Caco-2 (cell line): ENCODE measurements at regions not wholly inside any gene's neighbourhood (a gene's known extent, or its start where the extent isn't known, plus 50 kb on each side); places are given as distances from the start of the nearest gene placed in this dataset.

Experiments used
- BruUV-seq: library from RNA; stranded (reverse); fragments of 400-500 nt; replicated peaks from 2 replicates; lab custom pipeline; 2021; lab: Mats Ljungman, UMichigan
- CTCF ChIA-PET: fragments of 300-600 bp; sonication (Branson Sonifier 250); formaldehyde crosslinking; loops from one replicate; lab custom pipeline; 2022; ENCODE audit warnings: antibody characterized with exemption; lab: Charles Lee
- POLR2A ChIA-PET: fragments of 300-600 bp; sonication (Branson Sonifier 250); formaldehyde crosslinking; loops from one replicate; lab custom pipeline; 2022; ENCODE audit warnings: antibody characterized with exemption; lab: Charles Lee
- DNase-seq, 2 experiments: peaks; one replicate each; pipeline versions ENCODE4 v3.0.0 to v3.0.0-alpha.2; 2020 to 2022
- H3K27me3 ChIP-seq: replicated peaks from 2 replicates; pipeline ENCODE4 v1.6.0; 2011; ENCODE audit warnings: low read length; ENCODE audit not compliant: control insufficient read depth, insufficient read depth
- H3K36me3 ChIP-seq: 2 replicates; pipeline ENCODE4 v1.5.1; 2011; ENCODE audit warnings: low read length; ENCODE audit not compliant: control insufficient read depth, insufficient read depth
- H3K4me1 ChIP-seq: fragments of 250-450 bp; sonication (Bioruptor Pico); 2 replicates; pipeline ENCODE4 v1.5.1; 2020; ENCODE audit warnings: mild to moderate bottlenecking
- H3K4me3 ChIP-seq: 2 replicates; pipeline ENCODE4 v1.5.1; 2011; ENCODE audit warnings: low read depth, mild to moderate bottlenecking, control low read depth, low read length
- H3K9me3 ChIP-seq: fragments of 250-450 bp; sonication (Bioruptor Pico); 2 replicates; pipeline ENCODE4 v1.5.1; 2020; ENCODE audit warnings: mild to moderate bottlenecking, moderate library complexity
- H3K27ac Mint-ChIP-seq: one replicate; pipeline ENCODE4 v1.8.0; 2022; ENCODE audit warnings: mixed read lengths; ENCODE audit not compliant: unreplicated experiment
- H3K27me3 Mint-ChIP-seq: one replicate; pipeline ENCODE4 v1.8.0; 2022; ENCODE audit warnings: mixed read lengths; ENCODE audit not compliant: insufficient read depth, unreplicated experiment
- H3K36me3 Mint-ChIP-seq: one replicate; pipeline ENCODE4 v1.8.0; 2022; ENCODE audit warnings: mild to moderate bottlenecking, mixed read lengths; ENCODE audit not compliant: insufficient read depth, unreplicated experiment
- H3K4me1 Mint-ChIP-seq: one replicate; pipeline ENCODE4 v1.8.0; 2022; ENCODE audit warnings: low read depth, mixed read lengths; ENCODE audit not compliant: unreplicated experiment
- H3K4me3 Mint-ChIP-seq: one replicate; pipeline ENCODE4 v1.8.0; 2022; ENCODE audit warnings: mild to moderate bottlenecking, moderate library complexity, mixed read lengths; ENCODE audit not compliant: unreplicated experiment
- H3K9me3 Mint-ChIP-seq: one replicate; pipeline ENCODE4 v1.8.0; 2022; ENCODE audit warnings: mixed read lengths; ENCODE audit not compliant: unreplicated experiment
- intact Hi-C: fragments of 100-400 bp; cut with micrococcal nuclease; formaldehyde crosslinking; loops from one replicate; pipeline ENCODE4 v1.10.0; 2022; ENCODE audit not compliant: unreplicated experiment
- TF ChIP-seq, protein P1 (sequence below), 2 experiments: fragments of 200-600 bp in 1 of 2; IDR thresholded peaks; 1 replicate in 1 of 2; 2 replicates in 1 of 2; pipeline versions ENCODE4 v1.5.1 to v1.8.0; 2011 to 2022; ENCODE audit warnings: antibody characterized with exemption in 1 of 2, control low read depth in 1 of 2, inconsistent platforms in 1 of 2, low read depth in 1 of 2, low read length in 1 of 2, mild to moderate bottlenecking in 1 of 2, moderate library complexity in 1 of 2; ENCODE audit not compliant: insufficient read depth in 1 of 2, severe bottlenecking in 1 of 2, unreplicated experiment in 1 of 2

DNA sequence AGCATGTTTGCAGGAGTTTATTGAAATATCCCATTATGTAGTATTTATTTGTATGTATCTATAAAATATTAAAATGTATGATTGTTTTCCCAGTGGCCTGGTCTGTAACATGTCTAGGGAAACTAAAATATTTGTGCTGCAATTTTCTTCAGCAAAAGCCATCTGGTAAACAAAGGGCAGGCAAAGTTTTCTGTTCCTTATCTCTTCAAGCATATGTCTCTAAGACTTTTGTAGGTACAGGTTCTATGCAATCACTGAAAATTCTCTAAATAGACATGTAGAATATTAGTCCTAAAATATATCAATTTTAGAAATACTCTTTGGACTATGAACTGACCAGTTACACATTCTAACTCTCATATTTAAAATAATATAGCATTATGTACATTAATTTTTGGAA lies 585.8 kb upstream of the RGS18 start:
- Histone ChIP-seq H3K36me3 (no peaks in the 10 kb centered on the region), H3K27me3 (no peaks in the 10 kb centered on the region), H3K9me3 (no peaks in the 10 kb centered on the region), H3K4me1 (no peaks in the 10 kb centered on the region), H3K4me3 (no peak overlapping the region)
- CTCF ChIA-PET, result no interaction called here
- Mint-ChIP-seq H3K9me3 (no peaks in the 10 kb centered on the region), H3K4me3 (no peak overlapping the region), H3K27ac (no peak overlapping the region), H3K4me1 (no peaks in the 10 kb centered on the region), H3K27me3 (no peaks in the 10 kb centered on the region), H3K36me3 (no peaks in the 10 kb centered on the region)
- POLR2A ChIA-PET, result no interaction called here
- TF ChIP-seq, protein P1, sequence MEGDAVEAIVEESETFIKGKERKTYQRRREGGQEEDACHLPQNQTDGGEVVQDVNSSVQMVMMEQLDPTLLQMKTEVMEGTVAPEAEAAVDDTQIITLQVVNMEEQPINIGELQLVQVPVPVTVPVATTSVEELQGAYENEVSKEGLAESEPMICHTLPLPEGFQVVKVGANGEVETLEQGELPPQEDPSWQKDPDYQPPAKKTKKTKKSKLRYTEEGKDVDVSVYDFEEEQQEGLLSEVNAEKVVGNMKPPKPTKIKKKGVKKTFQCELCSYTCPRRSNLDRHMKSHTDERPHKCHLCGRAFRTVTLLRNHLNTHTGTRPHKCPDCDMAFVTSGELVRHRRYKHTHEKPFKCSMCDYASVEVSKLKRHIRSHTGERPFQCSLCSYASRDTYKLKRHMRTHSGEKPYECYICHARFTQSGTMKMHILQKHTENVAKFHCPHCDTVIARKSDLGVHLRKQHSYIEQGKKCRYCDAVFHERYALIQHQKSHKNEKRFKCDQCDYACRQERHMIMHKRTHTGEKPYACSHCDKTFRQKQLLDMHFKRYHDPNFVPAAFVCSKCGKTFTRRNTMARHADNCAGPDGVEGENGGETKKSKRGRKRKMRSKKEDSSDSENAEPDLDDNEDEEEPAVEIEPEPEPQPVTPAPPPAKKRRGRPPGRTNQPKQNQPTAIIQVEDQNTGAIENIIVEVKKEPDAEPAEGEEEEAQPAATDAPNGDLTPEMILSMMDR (IDR thresholded peaks at IDR 0.05; ENCODE audit: insufficient read depth in 1 of 2, low read depth in 1 of 2, low read length in 1 of 2, severe bottlenecking in 1 of 2, unreplicated experiment in 1 of 2), result no peak
- no TSS peak for BruUV-seq
- no peak for DNase-seq
- intact Hi-C loops, result no loop called here

DNA sequence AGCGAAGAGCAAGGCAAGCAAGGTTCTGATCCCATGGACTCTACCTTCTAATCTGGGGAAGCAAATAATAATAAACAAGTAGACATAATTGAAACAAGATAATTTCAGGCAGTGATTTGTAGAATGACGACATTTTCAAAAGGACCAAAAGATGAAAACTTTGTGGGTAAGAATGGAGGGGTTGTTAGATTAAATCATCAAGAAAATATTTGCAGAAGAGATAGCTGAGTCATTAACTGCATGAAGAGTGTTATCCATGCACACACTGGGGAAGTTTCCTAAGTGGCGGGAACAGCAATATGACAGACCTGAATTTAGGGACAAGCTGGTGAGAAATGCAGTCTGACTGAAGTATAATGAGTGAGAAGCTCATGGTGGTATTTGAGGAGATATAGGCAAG lies 583.1 kb upstream of the RGS18 start:
- Mint-ChIP-seq H3K27ac (no peak overlapping the region), H3K4me3 (no peak overlapping the region), H3K27me3 (no peaks in the 10 kb centered on the region), H3K9me3 (no peaks in the 10 kb centered on the region), H3K36me3 (no peaks in the 10 kb centered on the region), H3K4me1 (no peaks in the 10 kb centered on the region)
- ChIA-PET CTCF (no interaction called here), POLR2A (no interaction called here)
- TF ChIP-seq, protein P1 (IDR thresholded peaks at IDR 0.05; ENCODE audit: insufficient read depth in 1 of 2, low read depth in 1 of 2, low read length in 1 of 2, severe bottlenecking in 1 of 2, unreplicated experiment in 1 of 2), result no peak
- H3K9me3 ChIP-seq, result no peaks in the 10 kb centered on the region
- DNase-seq, result no peak
- H3K4me3 ChIP-seq, result no peak overlapping the region
- BruUV-seq, result no TSS peak
- H3K36me3 ChIP-seq, result no peaks in the 10 kb centered on the region
- intact Hi-C loops, result no loop called here
- H3K27me3 ChIP-seq, result no peaks in the 10 kb centered on the region
- H3K4me1 ChIP-seq, result no peaks in the 10 kb centered on the region

DNA sequence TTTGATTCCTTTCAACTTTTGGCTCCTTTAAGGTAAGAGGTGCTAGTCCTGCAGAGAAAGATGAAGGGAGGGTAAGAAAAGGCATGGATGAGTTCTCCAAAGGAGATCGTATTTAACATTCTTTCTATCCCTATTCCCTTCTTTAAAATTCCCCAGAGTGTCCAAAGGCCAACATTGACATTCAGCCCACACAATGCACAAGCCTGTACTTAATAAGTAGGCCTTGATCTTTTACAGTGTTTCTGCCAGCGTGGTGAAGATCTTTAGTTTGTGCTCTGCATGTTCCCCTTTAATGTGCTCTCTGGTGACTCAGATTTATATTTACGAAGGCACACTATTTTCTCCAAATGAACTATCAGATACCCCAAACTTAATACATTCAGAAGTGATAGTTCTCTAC lies 582.5 kb upstream of the RGS18 start:
- H3K36me3 Mint-ChIP-seq, result no peaks in the 10 kb centered on the region
- H3K27ac Mint-ChIP-seq, result no peak overlapping the region
- no peaks in the 10 kb centered on the region for H3K9me3 Mint-ChIP-seq
- POLR2A ChIA-PET, result no interaction called here
- no peak overlapping the region for H3K4me3 Mint-ChIP-seq
- no peaks in the 10 kb centered on the region for H3K36me3 ChIP-seq
- intact Hi-C loops, result no loop called here
- DNase-seq, result no peak
- no peaks in the 10 kb centered on the region for H3K27me3 ChIP-seq
- BruUV-seq, result no TSS peak
- H3K27me3 Mint-ChIP-seq, result no peaks in the 10 kb centered on the region
- CTCF ChIA-PET, result no interaction called here
- no peak overlapping the region for H3K4me3 ChIP-seq
- no peaks in the 10 kb centered on the region for H3K4me1 ChIP-seq
- no peaks in the 10 kb centered on the region for H3K4me1 Mint-ChIP-seq
- H3K9me3 ChIP-seq, result no peaks in the 10 kb centered on the region
- TF ChIP-seq, protein P1 (IDR thresholded peaks at IDR 0.05; ENCODE audit: insufficient read depth in 1 of 2, low read depth in 1 of 2, low read length in 1 of 2, severe bottlenecking in 1 of 2, unreplicated experiment in 1 of 2), result no peak
